WI38 (cell line): ENCODE measurements at regions not wholly inside any gene's neighbourhood (a gene's known extent, or its start where the extent isn't known, plus 50 kb on each side); places are given as distances from the start of the nearest gene placed in this dataset.

Source experiments
- H3K4me3 ChIP-seq: 2 replicates; pipeline ENCODE4 v1.5.1; 2011; ENCODE audit warnings: low read depth, mild to moderate bottlenecking, control low read depth, low read length
- TF ChIP-seq, protein P1 (sequence below): IDR thresholded peaks from 2 replicates; pipeline ENCODE4 v1.5.1; 2012; ENCODE audit warnings: low read depth, mild to moderate bottlenecking, control low read depth, low read length

DNA sequence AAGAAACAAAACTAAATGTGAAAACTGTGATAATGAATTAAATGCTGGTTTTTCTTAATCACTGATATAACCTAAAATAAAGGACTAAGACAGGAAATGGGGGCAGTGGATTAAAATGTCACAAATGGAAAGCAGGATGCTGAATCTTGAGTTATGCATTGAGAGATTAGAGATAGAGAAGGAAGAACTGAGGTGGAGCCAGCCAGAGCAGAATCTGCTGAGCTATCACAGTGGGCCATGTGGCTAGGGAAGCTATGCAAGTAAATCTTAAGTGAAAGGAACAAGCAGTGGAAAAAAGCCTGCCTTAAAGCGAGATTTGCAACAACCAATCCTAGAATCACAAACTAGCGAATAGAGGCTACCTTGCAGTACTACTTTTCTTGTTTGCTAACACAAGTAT lies 188.5 kb upstream of the RASA1 start:
- TF ChIP-seq, protein P1, sequence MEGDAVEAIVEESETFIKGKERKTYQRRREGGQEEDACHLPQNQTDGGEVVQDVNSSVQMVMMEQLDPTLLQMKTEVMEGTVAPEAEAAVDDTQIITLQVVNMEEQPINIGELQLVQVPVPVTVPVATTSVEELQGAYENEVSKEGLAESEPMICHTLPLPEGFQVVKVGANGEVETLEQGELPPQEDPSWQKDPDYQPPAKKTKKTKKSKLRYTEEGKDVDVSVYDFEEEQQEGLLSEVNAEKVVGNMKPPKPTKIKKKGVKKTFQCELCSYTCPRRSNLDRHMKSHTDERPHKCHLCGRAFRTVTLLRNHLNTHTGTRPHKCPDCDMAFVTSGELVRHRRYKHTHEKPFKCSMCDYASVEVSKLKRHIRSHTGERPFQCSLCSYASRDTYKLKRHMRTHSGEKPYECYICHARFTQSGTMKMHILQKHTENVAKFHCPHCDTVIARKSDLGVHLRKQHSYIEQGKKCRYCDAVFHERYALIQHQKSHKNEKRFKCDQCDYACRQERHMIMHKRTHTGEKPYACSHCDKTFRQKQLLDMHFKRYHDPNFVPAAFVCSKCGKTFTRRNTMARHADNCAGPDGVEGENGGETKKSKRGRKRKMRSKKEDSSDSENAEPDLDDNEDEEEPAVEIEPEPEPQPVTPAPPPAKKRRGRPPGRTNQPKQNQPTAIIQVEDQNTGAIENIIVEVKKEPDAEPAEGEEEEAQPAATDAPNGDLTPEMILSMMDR: no peak
- H3K4me3 ChIP-seq: no peak overlapping the region

DNA sequence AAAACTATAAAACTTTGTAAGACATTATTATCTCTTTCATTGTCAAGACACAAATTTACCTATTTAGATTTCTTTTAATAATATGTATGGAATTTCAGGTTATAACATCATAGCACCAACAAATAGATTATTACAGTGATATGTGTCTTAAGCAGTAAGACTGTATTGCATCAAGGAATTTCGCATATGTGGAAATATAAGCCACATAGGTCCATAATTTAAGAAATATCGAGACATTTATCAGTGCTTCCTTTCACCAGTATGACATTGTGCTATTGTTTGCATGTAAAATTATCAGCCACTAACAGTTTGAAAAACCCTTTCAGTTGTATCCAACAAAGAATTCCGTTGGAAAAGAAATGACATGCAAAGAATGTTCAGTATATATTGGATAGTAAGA lies 186.7 kb upstream of the RASA1 start:
- H3K4me3 ChIP-seq: no peak overlapping the region

DNA sequence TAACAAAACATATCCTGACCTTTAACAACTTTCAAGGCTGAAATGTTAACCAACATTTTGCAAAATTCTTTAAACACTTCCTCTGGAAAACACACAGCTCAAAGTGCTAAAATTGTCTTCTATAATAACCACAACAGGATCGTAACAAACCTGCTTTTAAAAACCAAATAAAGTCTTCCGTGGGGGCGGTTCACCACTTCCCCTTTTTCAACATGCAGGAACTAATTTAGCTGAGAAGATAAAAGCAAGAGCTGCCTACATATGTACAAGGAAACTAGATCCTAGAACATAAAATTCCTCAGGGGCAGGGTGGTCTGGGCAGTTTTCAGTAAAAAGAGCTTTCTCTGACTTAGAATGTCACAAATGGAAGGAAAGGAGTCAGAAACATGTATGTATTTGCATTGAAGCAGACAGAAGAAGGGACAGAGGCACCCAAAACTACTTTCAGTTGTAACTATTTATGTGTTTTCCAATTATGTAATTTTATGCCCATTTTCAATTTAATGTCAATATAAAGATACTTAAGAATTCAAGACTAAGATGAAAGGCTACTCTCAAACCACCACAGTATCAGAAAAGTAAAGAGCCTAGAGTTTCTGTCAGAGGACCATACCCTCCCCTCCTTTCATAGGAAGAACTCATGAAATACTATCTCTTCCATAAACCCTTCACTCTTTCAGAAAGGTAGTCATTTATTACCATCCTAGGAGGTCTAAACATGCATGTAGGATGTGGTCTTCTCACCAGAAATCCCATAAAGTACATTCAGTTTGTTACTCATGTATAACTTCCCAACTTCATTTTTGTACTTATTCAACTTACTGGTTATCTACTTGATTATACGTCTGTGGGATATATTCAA lies 185.9 kb upstream of the RASA1 start:
- no peak overlapping the region for H3K4me3 ChIP-seq
- TF ChIP-seq, protein P1: no peak

More for the DNA sequence above, 186.7 kb upstream of the RASA1 start:
- TF ChIP-seq, protein P1: no peak

DNA sequence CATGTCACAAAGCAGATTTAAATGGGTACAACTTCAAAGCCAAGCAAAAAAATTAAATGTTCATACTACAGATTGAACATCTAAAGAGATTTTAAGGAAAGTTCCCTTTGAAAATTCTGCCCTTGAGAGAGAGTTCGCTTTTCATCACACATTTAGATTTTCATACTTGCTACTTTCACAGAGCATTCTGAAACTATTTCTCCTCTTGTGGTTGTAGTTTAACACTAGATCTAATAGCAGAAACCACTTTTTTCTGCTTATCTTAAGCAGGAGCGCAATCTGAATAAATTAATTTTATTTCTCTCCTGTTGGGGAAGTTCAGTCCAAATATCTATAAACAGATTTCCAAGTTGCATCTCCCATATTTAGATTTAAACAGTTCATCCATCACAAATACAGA lies 173.3 kb upstream of the RASA1 start:
- H3K4me3 ChIP-seq: no peak overlapping the region
- TF ChIP-seq, protein P1: no peak

DNA sequence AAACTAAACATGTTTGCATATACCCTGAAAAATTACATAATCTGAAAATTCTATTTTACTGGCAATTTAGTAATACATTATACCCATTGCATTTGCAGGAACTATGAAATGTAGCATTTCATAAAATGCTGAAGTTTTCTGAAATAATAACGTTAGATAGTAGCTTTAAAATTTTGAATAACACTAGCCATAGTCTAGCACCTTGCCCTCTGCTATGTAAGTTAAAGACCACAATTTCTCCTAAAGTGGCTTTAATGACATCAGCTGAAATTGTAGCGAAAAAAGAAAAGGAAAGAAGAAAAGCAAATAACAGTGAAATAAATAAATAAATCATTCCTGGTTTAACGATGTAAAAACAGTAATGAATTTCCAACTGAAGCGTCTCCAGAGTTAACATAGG lies 172.8 kb upstream of the RASA1 start:
- no peak overlapping the region for H3K4me3 ChIP-seq
- TF ChIP-seq, protein P1: no peak

DNA sequence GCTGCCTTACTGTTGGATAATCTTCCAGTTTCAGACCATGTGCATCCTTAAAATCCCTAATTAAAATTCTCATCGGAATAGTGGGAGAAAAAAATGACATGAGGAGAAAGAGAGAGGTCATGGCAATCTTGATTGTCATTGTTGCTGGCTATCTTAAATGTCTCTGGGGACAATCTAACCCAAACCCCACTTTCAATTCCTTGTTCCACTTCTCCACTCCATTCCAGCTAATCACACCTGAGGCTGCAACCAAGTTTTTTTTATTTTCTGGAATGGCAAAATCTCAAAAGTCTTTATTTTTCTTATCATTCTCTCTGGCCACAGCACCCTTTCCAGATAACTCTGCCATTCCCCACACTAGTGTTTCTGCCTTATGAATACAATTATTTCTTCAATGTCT lies 171.9 kb upstream of the RASA1 start:
- TF ChIP-seq, protein P1: no peak
- H3K4me3 ChIP-seq: no peak overlapping the region

DNA sequence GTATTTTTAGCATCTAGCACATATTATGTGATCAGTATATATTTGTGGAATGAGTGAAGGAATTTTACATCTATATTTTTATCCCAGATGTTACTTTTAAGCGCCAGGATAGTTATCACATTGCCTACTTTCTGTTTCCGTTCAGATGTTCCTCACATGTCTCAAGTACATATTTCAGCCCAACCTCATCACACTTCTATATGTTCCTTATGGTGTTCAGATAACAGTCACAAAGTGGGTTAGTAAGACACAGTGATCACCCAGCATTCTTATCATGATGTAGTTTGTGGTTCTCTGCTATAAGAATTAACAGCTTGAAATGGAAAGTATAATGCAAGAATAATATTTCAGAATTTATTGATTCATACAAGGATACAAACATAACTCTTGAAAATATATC lies 170.0 kb upstream of the RASA1 start:
- TF ChIP-seq, protein P1: no peak
- H3K4me3 ChIP-seq: no peak overlapping the region
